ENCODE measurements at regions not wholly inside any gene's neighbourhood (a gene's known extent, or its start where the extent isn't known, plus 50 kb on each side); places are given as distances from the start of the nearest gene placed in this dataset.

DNA sequence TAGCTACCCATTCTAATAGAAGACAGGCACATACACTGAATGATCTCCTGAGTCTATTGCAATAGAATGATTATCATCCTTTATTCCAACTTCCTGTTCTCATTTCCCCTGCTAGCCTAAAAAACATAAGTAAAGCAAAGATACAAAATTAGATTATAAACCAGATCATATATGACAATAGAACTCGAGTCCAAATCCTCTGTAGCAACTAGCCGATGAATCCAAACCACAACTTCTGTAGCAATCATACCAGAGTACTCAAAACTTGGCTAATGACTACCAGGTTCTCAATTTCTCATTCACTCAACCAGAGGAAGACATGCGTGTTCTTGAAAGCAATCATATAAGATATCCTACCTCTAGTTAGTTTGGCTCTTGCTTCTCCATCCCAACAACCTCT, 622.1 kb downstream of the PSAT1 start:
- TF ChIP-seq, protein P1, sequence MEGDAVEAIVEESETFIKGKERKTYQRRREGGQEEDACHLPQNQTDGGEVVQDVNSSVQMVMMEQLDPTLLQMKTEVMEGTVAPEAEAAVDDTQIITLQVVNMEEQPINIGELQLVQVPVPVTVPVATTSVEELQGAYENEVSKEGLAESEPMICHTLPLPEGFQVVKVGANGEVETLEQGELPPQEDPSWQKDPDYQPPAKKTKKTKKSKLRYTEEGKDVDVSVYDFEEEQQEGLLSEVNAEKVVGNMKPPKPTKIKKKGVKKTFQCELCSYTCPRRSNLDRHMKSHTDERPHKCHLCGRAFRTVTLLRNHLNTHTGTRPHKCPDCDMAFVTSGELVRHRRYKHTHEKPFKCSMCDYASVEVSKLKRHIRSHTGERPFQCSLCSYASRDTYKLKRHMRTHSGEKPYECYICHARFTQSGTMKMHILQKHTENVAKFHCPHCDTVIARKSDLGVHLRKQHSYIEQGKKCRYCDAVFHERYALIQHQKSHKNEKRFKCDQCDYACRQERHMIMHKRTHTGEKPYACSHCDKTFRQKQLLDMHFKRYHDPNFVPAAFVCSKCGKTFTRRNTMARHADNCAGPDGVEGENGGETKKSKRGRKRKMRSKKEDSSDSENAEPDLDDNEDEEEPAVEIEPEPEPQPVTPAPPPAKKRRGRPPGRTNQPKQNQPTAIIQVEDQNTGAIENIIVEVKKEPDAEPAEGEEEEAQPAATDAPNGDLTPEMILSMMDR (conservative IDR thresholded peaks at IDR 0.05 in 1 of 2, IDR thresholded peaks at IDR 0.05 in 1 of 2; ENCODE audit: extremely low read depth in 1 of 2, insufficient read depth in 1 of 2, low read depth in 1 of 2, low read length in 2 of 2): no peak
- TF ChIP-seq EZH2 (IDR thresholded peaks at IDR 0.05; ENCODE audit: borderline replicate concordance, low read length): no peak
